ENCODE measurements at regions not wholly inside any gene's neighbourhood (a gene's known extent, or its start where the extent isn't known, plus 50 kb on each side); places are given as distances from the start of the nearest gene placed in this dataset.

GRCh38 chr22:27523711-27524110 is 277.8 kb downstream of the MN1 start:
- no peak for TF ChIP-seq EZH2phosphoT487 (IDR thresholded peaks at IDR 0.05; ENCODE audit: low read depth)
- TF ChIP-seq, protein P1, sequence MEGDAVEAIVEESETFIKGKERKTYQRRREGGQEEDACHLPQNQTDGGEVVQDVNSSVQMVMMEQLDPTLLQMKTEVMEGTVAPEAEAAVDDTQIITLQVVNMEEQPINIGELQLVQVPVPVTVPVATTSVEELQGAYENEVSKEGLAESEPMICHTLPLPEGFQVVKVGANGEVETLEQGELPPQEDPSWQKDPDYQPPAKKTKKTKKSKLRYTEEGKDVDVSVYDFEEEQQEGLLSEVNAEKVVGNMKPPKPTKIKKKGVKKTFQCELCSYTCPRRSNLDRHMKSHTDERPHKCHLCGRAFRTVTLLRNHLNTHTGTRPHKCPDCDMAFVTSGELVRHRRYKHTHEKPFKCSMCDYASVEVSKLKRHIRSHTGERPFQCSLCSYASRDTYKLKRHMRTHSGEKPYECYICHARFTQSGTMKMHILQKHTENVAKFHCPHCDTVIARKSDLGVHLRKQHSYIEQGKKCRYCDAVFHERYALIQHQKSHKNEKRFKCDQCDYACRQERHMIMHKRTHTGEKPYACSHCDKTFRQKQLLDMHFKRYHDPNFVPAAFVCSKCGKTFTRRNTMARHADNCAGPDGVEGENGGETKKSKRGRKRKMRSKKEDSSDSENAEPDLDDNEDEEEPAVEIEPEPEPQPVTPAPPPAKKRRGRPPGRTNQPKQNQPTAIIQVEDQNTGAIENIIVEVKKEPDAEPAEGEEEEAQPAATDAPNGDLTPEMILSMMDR (IDR thresholded peaks at IDR 0.05; ENCODE audit: low read depth, low read length), result no peak
- no peak overlapping the region for H3K4me2 ChIP-seq (ENCODE audit: low read length)

GRCh38 chr22:27525711-27526110 is 275.8 kb downstream of the MN1 start:
- H3K4me1 ChIP-seq (ENCODE audit: low read length), result no peaks in the 10 kb centered on the region
- no peak overlapping the region for H3K4me3 ChIP-seq (ENCODE audit: low read length)
- H3K9me3 ChIP-seq (ENCODE audit: insufficient read depth, low read length), result no peaks in the 10 kb centered on the region
- H2AFZ ChIP-seq (ENCODE audit: low read depth, low read length), result no peak overlapping the region
- TF ChIP-seq, protein P1 (IDR thresholded peaks at IDR 0.05; ENCODE audit: low read depth, low read length), result no peak
- TF ChIP-seq EZH2phosphoT487 (IDR thresholded peaks at IDR 0.05; ENCODE audit: low read depth), result no peak
- H3K4me2 ChIP-seq (ENCODE audit: low read length), result no peak overlapping the region
- no peak overlapping the region for H3K27ac ChIP-seq (ENCODE audit: low read length)
- no peaks in the 10 kb centered on the region for H3K79me2 ChIP-seq (ENCODE audit: low read length)
- H3K9ac ChIP-seq (ENCODE audit: low read length), result no peak overlapping the region
- no peaks in the 10 kb centered on the region for H4K20me1 ChIP-seq (ENCODE audit: insufficient read depth, low read length)
- no peaks in the 10 kb centered on the region for H3K36me3 ChIP-seq (replicated peaks; ENCODE audit: low read depth, low read length)
- peaks cover 25% of the 10 kb centered on the region for H3K27me3 ChIP-seq (ENCODE audit: low read depth, low read length)

More at GRCh38 chr22:27523711-27524110, 277.8 kb downstream of the MN1 start:
- Histone ChIP-seq H3K36me3 (replicated peaks; ENCODE audit: low read depth, low read length) (no peaks in the 10 kb centered on the region), H4K20me1 (ENCODE audit: insufficient read depth, low read length) (no peaks in the 10 kb centered on the region), H3K79me2 (ENCODE audit: low read length) (no peaks in the 10 kb centered on the region), H3K27me3 (ENCODE audit: low read depth, low read length) (peaks cover 25% of the 10 kb centered on the region), H3K4me3 (ENCODE audit: low read length) (no peak overlapping the region), H3K9me3 (ENCODE audit: insufficient read depth, low read length) (no peaks in the 10 kb centered on the region), H3K9ac (ENCODE audit: low read length) (no peak overlapping the region), H2AFZ (ENCODE audit: low read depth, low read length) (no peak overlapping the region), H3K4me1 (ENCODE audit: low read length) (no peaks in the 10 kb centered on the region), H3K27ac (ENCODE audit: low read length) (no peak overlapping the region)

- no peak for TF ChIP-seq EZH2phosphoT487 (IDR thresholded peaks at IDR 0.05; ENCODE audit: low read depth)
- TF ChIP-seq, protein P1 (IDR thresholded peaks at IDR 0.05; ENCODE audit: low read depth, low read length), result no peak
- no peak overlapping the region for H3K9ac ChIP-seq (ENCODE audit: low read length)
Observed at GRCh38 chr22:27526901-27527300, 274.7 kb downstream of the MN1 start.

DNA sequence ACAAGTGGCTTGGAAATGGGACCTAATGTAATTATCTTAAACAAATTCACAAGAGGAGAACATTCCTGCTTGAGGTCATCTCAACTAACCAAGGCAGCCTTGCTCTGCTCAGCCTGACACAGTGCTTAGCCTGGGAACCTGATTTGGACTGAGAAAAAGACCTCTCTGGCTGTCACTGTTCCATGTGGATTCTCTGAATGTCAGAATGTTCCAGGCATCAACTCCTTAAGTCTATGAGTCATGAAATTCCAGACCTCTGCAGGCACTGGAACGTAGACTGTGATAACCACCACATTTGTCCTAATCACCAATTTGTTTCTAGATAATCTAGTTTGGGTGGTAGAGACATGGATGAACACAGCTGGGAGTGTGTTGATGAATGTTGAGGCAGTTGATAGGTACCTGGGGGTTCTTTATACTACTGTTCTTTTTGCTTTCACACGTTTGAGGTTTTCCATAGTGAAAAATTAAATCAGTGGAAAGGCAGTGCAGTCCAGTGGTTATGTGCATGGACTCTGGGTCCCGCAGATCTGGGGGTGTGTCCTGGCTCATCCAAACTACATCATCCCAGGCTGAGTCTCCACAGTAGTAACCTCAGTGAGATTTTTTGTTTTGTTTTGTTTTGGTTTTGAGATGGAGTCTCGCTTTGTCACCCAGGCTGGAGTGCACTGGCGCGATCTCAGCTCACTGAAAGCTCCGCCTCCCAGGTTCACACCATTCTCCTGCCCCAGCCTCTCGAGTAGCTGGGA is 269.6 kb downstream of the MN1 start:
- Histone ChIP-seq H3K9ac (ENCODE audit: low read length) (no peak overlapping the region), H3K4me2 (ENCODE audit: low read length) (no peak overlapping the region), H2AFZ (ENCODE audit: low read depth, low read length) (no peak overlapping the region), H3K9me3 (ENCODE audit: insufficient read depth, low read length) (no peaks in the 10 kb centered on the region), H3K4me1 (ENCODE audit: low read length) (peaks cover 3% of the 10 kb centered on the region; the same call in 1 of the 2 replicates), H3K27ac (ENCODE audit: low read length) (no peak overlapping the region), H4K20me1 (ENCODE audit: insufficient read depth, low read length) (no peaks in the 10 kb centered on the region), H3K36me3 (replicated peaks; ENCODE audit: low read depth, low read length) (no peaks in the 10 kb centered on the region), H3K4me3 (ENCODE audit: low read length) (no peak overlapping the region), H3K79me2 (ENCODE audit: low read length) (no peaks in the 10 kb centered on the region), H3K27me3 (ENCODE audit: low read depth, low read length) (peaks cover 20% of the 10 kb centered on the region)
- TF ChIP-seq EZH2phosphoT487 (IDR thresholded peaks at IDR 0.05; ENCODE audit: low read depth), result no peak

More at GRCh38 chr22:27526901-27527300, 274.7 kb downstream of the MN1 start:
- peaks cover 3% of the 10 kb centered on the region; the same call in 1 of the 2 replicates for H3K4me1 ChIP-seq (ENCODE audit: low read length)
- H3K4me2 ChIP-seq (ENCODE audit: low read length), result no peak overlapping the region
- no peaks in the 10 kb centered on the region for H3K79me2 ChIP-seq (ENCODE audit: low read length)
- H3K27ac ChIP-seq (ENCODE audit: low read length), result no peak overlapping the region
- H4K20me1 ChIP-seq (ENCODE audit: insufficient read depth, low read length), result no peaks in the 10 kb centered on the region
- H3K27me3 ChIP-seq (ENCODE audit: low read depth, low read length), result peaks cover 28% of the 10 kb centered on the region
- no peaks in the 10 kb centered on the region for H3K9me3 ChIP-seq (ENCODE audit: insufficient read depth, low read length)
- no peak overlapping the region for H3K4me3 ChIP-seq (ENCODE audit: low read length)
- no peaks in the 10 kb centered on the region for H3K36me3 ChIP-seq (replicated peaks; ENCODE audit: low read depth, low read length)
- no peak overlapping the region for H2AFZ ChIP-seq (ENCODE audit: low read depth, low read length)
